ENCODE measurements at regions not wholly inside any gene's neighbourhood (a gene's known extent, or its start where the extent isn't known, plus 50 kb on each side); places are given as distances from the start of the nearest gene placed in this dataset.
"Not testable (repeated sequence)": the region's sequence is repeated elsewhere in the genome, so short reads cannot be mapped to it uniquely, and the experiment has no call there.

GRCh38 chr2:153291718-153292117, 186.8 kb downstream of the RPRM start:
- peaks cover 0 to 5% (median 0%) of the 10 kb centered on the region in 4 donors for H3K27me3 ChIP-seq
- no peaks in the 10 kb centered on the region for H3K36me3 ChIP-seq
- WGBS, 2 donors = 33 to 37% methylated on average over 5 of the region's 5 CpGs
- no peaks in the 10 kb centered on the region for H3K9me3 ChIP-seq
- H3K27ac ChIP-seq = no peak overlapping the region
- no peak overlapping the region for H3K4me3 ChIP-seq
- H3K4me1 ChIP-seq = no peaks in the 10 kb centered on the region
- TF ChIP-seq POLR2A (IDR thresholded peaks at IDR 0.05) = no peak
- TF ChIP-seq CTCF (IDR thresholded peaks at IDR 0.05) = no peak
- no peak for DNase-seq
- intact Hi-C loops (cut with DNase I) = no loop called here

- WGBS, 2 donors = 45 to 53% methylated on average over 17 to 24 of the region's 24 CpGs
- peaks cover 0 to 3% (median 0%) of the 10 kb centered on the region in 3 donors for H3K9me3 ChIP-seq
- TF ChIP-seq POLR2A (IDR thresholded peaks at IDR 0.05) (no peak), CTCF (IDR thresholded peaks at IDR 0.05) (peak in 1 of 6 experiments; percentile 7)
- no peak overlapping the region for H3K4me3 ChIP-seq
- intact Hi-C loops (cut with DNase I) = no loop called here
- no peak for DNase-seq
- no peak overlapping the region for H3K27ac ChIP-seq
- peaks cover 0 to 5% (median 0%) of the 10 kb centered on the region in 4 donors for H3K27me3 ChIP-seq
- no peaks in the 10 kb centered on the region for H3K36me3 ChIP-seq
- no peaks in the 10 kb centered on the region for H3K4me1 ChIP-seq
Observed at GRCh38 chr2:153287109-153287801, 191.3 kb downstream of the RPRM start.

GRCh38 chr2:153268941-153269461, 209.6 kb downstream of the RPRM start:
- intact Hi-C loops (cut with DNase I) = no loop called here
- no peak for TF ChIP-seq POLR2A (IDR thresholded peaks at IDR 0.05)
- no peak for TF ChIP-seq CTCF (IDR thresholded peaks at IDR 0.05)
- no peak for DNase-seq
- Histone ChIP-seq H3K27ac (no peak overlapping the region), H3K4me1 (no peaks in the 10 kb centered on the region), H3K27me3 (no peaks in the 10 kb centered on the region), H3K9me3 (no peaks in the 10 kb centered on the region), H3K36me3 (no peaks in the 10 kb centered on the region), H3K4me3 (no peak overlapping the region)

- WGBS, 2 donors = 90% methylated on average over 13 of the region's 18 CpGs; no CpG with 5 or more reads in 1 of the 2 donors
- H3K4me3 ChIP-seq; H3K4me1 ChIP-seq; intact Hi-C loops (cut with DNase I); H3K27ac ChIP-seq; H3K9me3 ChIP-seq; DNase-seq; H3K27me3 ChIP-seq; H3K36me3 ChIP-seq: not testable (repeated sequence)
Observed at GRCh38 chr2:153256876-153257275, 221.7 kb downstream of the RPRM start.

GRCh38 chr2:153246636-153247035, 231.9 kb downstream of the RPRM start:
- H3K27ac ChIP-seq; intact Hi-C loops (cut with DNase I); DNase-seq; H3K36me3 ChIP-seq; H3K4me1 ChIP-seq; H3K9me3 ChIP-seq; H3K4me3 ChIP-seq; H3K27me3 ChIP-seq: not testable (repeated sequence)
- 31 to 36% methylated on average over 1 of the region's 1 CpG for WGBS, 2 donors

- Histone ChIP-seq H3K27ac (no peak overlapping the region), H3K9me3 (no peaks in the 10 kb centered on the region), H3K27me3 (no peaks in the 10 kb centered on the region), H3K36me3 (no peaks in the 10 kb centered on the region), H3K4me3 (no peak overlapping the region), H3K4me1 (no peaks in the 10 kb centered on the region)
- DNase-seq = no peak
- 82 to 93% methylated on average over 1 of the region's 1 CpG for WGBS, 2 donors
- intact Hi-C loops (cut with DNase I) = no loop called here
- TF ChIP-seq POLR2A (IDR thresholded peaks at IDR 0.05) = no peak
- TF ChIP-seq CTCF (IDR thresholded peaks at IDR 0.05) = no peak
Observed at GRCh38 chr2:153235516-153235915, 243.0 kb downstream of the RPRM start.
